Neural cell (in vitro differentiated cells): ENCODE measurements at regions not wholly inside any gene's neighbourhood (a gene's known extent, or its start where the extent isn't known, plus 50 kb on each side); places are given as distances from the start of the nearest gene placed in this dataset.

Experiments used
- H2AFZ ChIP-seq: fragments of 200-600, 300-800 bp; sonication (generic), shearing (Covaris generic); 2 replicates; pipeline ENCODE4 v1.6.0; 2014; ENCODE audit warnings: low read depth, mild to moderate bottlenecking, antibody characterized with exemption, low read length, moderate library complexity
- H3F3A ChIP-seq: fragments of 200-600 bp; shearing (Covaris generic); 2 replicates; pipeline ENCODE4 v1.6.1; 2016; ENCODE audit warnings: mild to moderate bottlenecking, moderate library complexity, mixed read lengths, antibody characterized with exemption, low read length; ENCODE audit not compliant: insufficient read depth, poor library complexity, severe bottlenecking
- H3K27ac ChIP-seq: fragments of 200-600, 300-800 bp; sonication (generic), shearing (Covaris generic); 2 replicates; pipeline ENCODE4 v1.5.1; 2014; ENCODE audit warnings: mild to moderate bottlenecking, low read length, moderate library complexity
- H3K27me3 ChIP-seq: fragments of 300-800, 200-600 bp; sonication (generic), shearing (Covaris generic); 2 replicates; pipeline ENCODE4 v1.6.0; 2014; ENCODE audit warnings: mild to moderate bottlenecking, low read depth, low read length, moderate library complexity; ENCODE audit not compliant: insufficient read depth
- H3K36me3 ChIP-seq: fragments of 300-800, 200-600 bp; sonication (generic), shearing (Covaris generic); 2 replicates; pipeline ENCODE4 v1.5.1; 2014; ENCODE audit warnings: mild to moderate bottlenecking, antibody characterized with exemption, low read length, moderate library complexity; ENCODE audit not compliant: insufficient read depth
- H3K4me2 ChIP-seq: fragments of 300-800, 200-600 bp; sonication (generic), shearing (Covaris generic); 2 replicates; pipeline ENCODE4 v1.6.0; 2014; ENCODE audit warnings: mild to moderate bottlenecking, low read length
- H3K4me3 ChIP-seq: fragments of 300-800, 200-600 bp; sonication (generic), shearing (Covaris generic); 2 replicates; pipeline ENCODE4 v1.5.1; 2014; ENCODE audit warnings: mild to moderate bottlenecking, low read length, moderate library complexity
- H3K79me2 ChIP-seq: fragments of 200-600 bp; shearing (Covaris generic); replicated peaks from 2 replicates; pipeline ENCODE4 v1.6.0; 2014; ENCODE audit warnings: mild to moderate bottlenecking, low read length, moderate library complexity; ENCODE audit not compliant: insufficient read depth
- H3K9ac ChIP-seq: fragments of 300-800, 200-600 bp; sonication (generic), shearing (Covaris generic); 2 replicates; pipeline ENCODE4 v1.6.1; 2016; ENCODE audit warnings: mild to moderate bottlenecking, low read length, mixed read lengths
- H3K9me2 ChIP-seq: fragments of 200-600 bp; shearing (Covaris generic); 2 replicates; pipeline ENCODE4 v1.6.1; 2016; ENCODE audit warnings: mild to moderate bottlenecking, low read length, mixed read lengths; ENCODE audit not compliant: insufficient read depth
- H3K9me3 ChIP-seq: fragments of 200-600, 300-800 bp; sonication (generic), shearing (Covaris generic); 2 replicates; pipeline ENCODE4 v1.6.1; 2016; ENCODE audit warnings: mild to moderate bottlenecking, mixed run types, low read length, moderate library complexity, mixed read lengths
- H4K20me1 ChIP-seq: fragments of 200-600 bp; shearing (Covaris generic); 2 replicates; pipeline ENCODE4 v1.6.1; 2016; ENCODE audit warnings: mild to moderate bottlenecking, mixed run types; ENCODE audit not compliant: insufficient read depth
- EP300 ChIP-seq: fragments of 450-650 bp; conservative IDR thresholded peaks from 2 replicates; pipeline ENCODE4 v1.6.1; 2014; ENCODE audit warnings: antibody characterized with exemption, mild to moderate bottlenecking, moderate library complexity; ENCODE audit not compliant: poor library complexity, severe bottlenecking
- EZH2 ChIP-seq: fragments of 200-600, 300-800 bp; shearing (Covaris generic), sonication (generic); IDR thresholded peaks from 2 replicates; pipeline ENCODE4 v1.6.1; 2014; ENCODE audit warnings: antibody characterized with exemption, low read length, borderline replicate concordance, mild to moderate bottlenecking; ENCODE audit not compliant: insufficient read depth, poor library complexity, severe bottlenecking
- MXI1 ChIP-seq: fragments of 450-650 bp; conservative IDR thresholded peaks from 2 replicates; pipeline ENCODE4 v1.6.1; 2014; ENCODE audit warnings: antibody characterized with exemption, mild to moderate bottlenecking; ENCODE audit not compliant: poor library complexity, severe bottlenecking
- POLR2AphosphoS5 ChIP-seq: IDR thresholded peaks from 2 replicates; pipeline ENCODE4 v1.6.1; 2012
- RAD21 ChIP-seq: fragments of 450-650 bp; conservative IDR thresholded peaks from 2 replicates; pipeline ENCODE4 v1.6.1; 2014; ENCODE audit warnings: antibody characterized with exemption, mild to moderate bottlenecking, moderate library complexity
- SMC3 ChIP-seq: fragments of 450-650 bp; conservative IDR thresholded peaks from 2 replicates; pipeline ENCODE4 v1.6.1; 2014; ENCODE audit warnings: antibody characterized with exemption, mild to moderate bottlenecking, moderate library complexity; ENCODE audit not compliant: poor library complexity
- TAF1 ChIP-seq: IDR thresholded peaks from 2 replicates; pipeline ENCODE4 v1.6.1; 2012; ENCODE audit warnings: low read depth
- TF ChIP-seq, protein P1 (sequence below): IDR thresholded peaks from 2 replicates; pipeline ENCODE4 v1.6.1; 2012; ENCODE audit warnings: borderline replicate concordance
- TF ChIP-seq, protein P2 (sequence below): fragments of 450-650 bp; IDR thresholded peaks from 2 replicates; pipeline ENCODE4 v1.5.1; 2014; ENCODE audit warnings: antibody characterized with exemption, mild to moderate bottlenecking, moderate library complexity; ENCODE audit not compliant: poor library complexity, severe bottlenecking

DNA sequence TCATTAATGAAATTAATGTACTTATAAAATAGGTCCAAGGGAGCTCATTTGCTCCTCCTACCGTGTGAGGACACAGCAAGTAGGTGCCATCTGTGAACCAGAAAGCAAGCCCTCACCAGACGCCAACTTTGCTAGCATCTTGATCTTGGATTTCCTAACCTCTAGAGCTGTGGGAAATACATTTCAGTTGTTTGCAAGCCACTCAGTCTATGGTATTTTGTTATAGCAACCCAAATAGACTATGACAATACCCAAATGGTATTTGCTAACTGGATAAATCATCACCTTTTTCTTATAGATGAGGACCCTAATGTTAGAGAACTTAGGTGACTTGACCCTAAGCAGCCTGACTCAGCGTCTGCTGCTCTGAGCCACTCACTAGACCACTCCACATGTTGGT, 379.6 kb downstream of the HRH4 start:
- Histone ChIP-seq H3K4me2 (no peak overlapping the region), H4K20me1 (no peaks in the 10 kb centered on the region), H3K4me3 (no peak overlapping the region), H3F3A (no peaks in the 10 kb centered on the region), H3K27me3 (no peaks in the 10 kb centered on the region), H3K79me2 (no peaks in the 10 kb centered on the region), H2AFZ (no peak overlapping the region), H3K36me3 (no peaks in the 10 kb centered on the region), H3K9me3 (no peaks in the 10 kb centered on the region), H3K9me2 (no peaks in the 10 kb centered on the region), H3K9ac (no peak overlapping the region), H3K27ac (no peak overlapping the region)
- TF ChIP-seq, protein P1, sequence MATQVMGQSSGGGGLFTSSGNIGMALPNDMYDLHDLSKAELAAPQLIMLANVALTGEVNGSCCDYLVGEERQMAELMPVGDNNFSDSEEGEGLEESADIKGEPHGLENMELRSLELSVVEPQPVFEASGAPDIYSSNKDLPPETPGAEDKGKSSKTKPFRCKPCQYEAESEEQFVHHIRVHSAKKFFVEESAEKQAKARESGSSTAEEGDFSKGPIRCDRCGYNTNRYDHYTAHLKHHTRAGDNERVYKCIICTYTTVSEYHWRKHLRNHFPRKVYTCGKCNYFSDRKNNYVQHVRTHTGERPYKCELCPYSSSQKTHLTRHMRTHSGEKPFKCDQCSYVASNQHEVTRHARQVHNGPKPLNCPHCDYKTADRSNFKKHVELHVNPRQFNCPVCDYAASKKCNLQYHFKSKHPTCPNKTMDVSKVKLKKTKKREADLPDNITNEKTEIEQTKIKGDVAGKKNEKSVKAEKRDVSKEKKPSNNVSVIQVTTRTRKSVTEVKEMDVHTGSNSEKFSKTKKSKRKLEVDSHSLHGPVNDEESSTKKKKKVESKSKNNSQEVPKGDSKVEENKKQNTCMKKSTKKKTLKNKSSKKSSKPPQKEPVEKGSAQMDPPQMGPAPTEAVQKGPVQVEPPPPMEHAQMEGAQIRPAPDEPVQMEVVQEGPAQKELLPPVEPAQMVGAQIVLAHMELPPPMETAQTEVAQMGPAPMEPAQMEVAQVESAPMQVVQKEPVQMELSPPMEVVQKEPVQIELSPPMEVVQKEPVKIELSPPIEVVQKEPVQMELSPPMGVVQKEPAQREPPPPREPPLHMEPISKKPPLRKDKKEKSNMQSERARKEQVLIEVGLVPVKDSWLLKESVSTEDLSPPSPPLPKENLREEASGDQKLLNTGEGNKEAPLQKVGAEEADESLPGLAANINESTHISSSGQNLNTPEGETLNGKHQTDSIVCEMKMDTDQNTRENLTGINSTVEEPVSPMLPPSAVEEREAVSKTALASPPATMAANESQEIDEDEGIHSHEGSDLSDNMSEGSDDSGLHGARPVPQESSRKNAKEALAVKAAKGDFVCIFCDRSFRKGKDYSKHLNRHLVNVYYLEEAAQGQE: no peak
- TF ChIP-seq MXI1 (no peak), RAD21 (no peak), EZH2 (no peak), TAF1 (no peak), EP300 (no peak), POLR2AphosphoS5 (no peak), SMC3 (no peak)
- TF ChIP-seq, protein P2, sequence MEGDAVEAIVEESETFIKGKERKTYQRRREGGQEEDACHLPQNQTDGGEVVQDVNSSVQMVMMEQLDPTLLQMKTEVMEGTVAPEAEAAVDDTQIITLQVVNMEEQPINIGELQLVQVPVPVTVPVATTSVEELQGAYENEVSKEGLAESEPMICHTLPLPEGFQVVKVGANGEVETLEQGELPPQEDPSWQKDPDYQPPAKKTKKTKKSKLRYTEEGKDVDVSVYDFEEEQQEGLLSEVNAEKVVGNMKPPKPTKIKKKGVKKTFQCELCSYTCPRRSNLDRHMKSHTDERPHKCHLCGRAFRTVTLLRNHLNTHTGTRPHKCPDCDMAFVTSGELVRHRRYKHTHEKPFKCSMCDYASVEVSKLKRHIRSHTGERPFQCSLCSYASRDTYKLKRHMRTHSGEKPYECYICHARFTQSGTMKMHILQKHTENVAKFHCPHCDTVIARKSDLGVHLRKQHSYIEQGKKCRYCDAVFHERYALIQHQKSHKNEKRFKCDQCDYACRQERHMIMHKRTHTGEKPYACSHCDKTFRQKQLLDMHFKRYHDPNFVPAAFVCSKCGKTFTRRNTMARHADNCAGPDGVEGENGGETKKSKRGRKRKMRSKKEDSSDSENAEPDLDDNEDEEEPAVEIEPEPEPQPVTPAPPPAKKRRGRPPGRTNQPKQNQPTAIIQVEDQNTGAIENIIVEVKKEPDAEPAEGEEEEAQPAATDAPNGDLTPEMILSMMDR: no peak

DNA sequence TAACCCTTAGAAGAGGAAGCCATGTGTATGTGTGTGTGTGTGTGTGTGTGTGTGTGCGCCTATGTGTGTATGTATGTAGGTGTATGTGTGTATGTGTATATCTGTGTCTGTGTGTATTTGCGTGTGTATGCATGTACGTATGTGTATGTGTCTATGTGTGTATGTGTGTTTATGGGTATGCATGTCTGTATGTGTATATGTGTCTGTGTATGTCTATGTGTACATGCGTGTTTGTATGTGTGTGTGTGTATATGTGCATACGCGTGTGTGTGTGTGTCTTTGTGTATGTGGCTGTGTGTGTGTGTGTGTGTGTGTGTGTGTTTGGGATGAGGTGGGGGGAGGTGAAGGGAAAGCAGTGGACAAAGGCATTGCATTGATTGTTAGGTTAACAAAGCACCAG, 380.2 kb downstream of the HRH4 start:
- H3K9me2 ChIP-seq: no peaks in the 10 kb centered on the region
- H3K79me2 ChIP-seq: no peaks in the 10 kb centered on the region
- H2AFZ ChIP-seq: no peak overlapping the region
- H4K20me1 ChIP-seq: no peaks in the 10 kb centered on the region
- H3K9me3 ChIP-seq: no peaks in the 10 kb centered on the region
- no peak overlapping the region for H3K27ac ChIP-seq
- H3K36me3 ChIP-seq: no peaks in the 10 kb centered on the region
- no peak overlapping the region for H3K4me3 ChIP-seq
- H3K4me2 ChIP-seq: no peak overlapping the region
- H3K27me3 ChIP-seq: no peaks in the 10 kb centered on the region
- H3F3A ChIP-seq: no peaks in the 10 kb centered on the region
- TF ChIP-seq POLR2AphosphoS5 (no peak), EZH2 (no peak), EP300 (no peak), RAD21 (no peak), TAF1 (no peak), SMC3 (no peak), MXI1 (no peak)
- TF ChIP-seq, protein P2: no peak
- TF ChIP-seq, protein P1: no peak
- H3K9ac ChIP-seq: no peak overlapping the region
